Ishikawa (cell line): ENCODE measurements at regions not wholly inside any gene's neighbourhood (a gene's known extent, or its start where the extent isn't known, plus 50 kb on each side); places are given as distances from the start of the nearest gene placed in this dataset.

ENCODE experiments used
- CEBPB ChIP-seq: IDR thresholded peaks from 2 replicates; pipeline ENCODE4 v1.6.1; 2012
- CREB1 ChIP-seq: IDR thresholded peaks from 2 replicates; pipeline ENCODE4 v1.6.1; 2012; ENCODE audit warnings: low read depth
- EGR1 ChIP-seq: IDR thresholded peaks from 2 replicates; pipeline ENCODE4 v1.6.1; 2012
- EP300 ChIP-seq: IDR thresholded peaks from 2 replicates; pipeline ENCODE4 v1.6.1; 2012; ENCODE audit warnings: borderline replicate concordance
- FOXM1 ChIP-seq: IDR thresholded peaks from 2 replicates; pipeline ENCODE4 v1.6.1; 2012; ENCODE audit warnings: low read depth, borderline replicate concordance
- NFIC ChIP-seq: IDR thresholded peaks from 2 replicates; pipeline ENCODE4 v1.6.1; 2012
- RAD21 ChIP-seq: IDR thresholded peaks from 2 replicates; pipeline ENCODE4 v1.6.1; 2012; ENCODE audit warnings: low read depth
- TAF1 ChIP-seq: IDR thresholded peaks from 2 replicates; pipeline ENCODE4 v1.6.1; 2012; ENCODE audit warnings: low read depth, mild to moderate bottlenecking
- TCF12 ChIP-seq: IDR thresholded peaks from 2 replicates; pipeline ENCODE4 v1.6.1; 2012; ENCODE audit warnings: low read depth
- TEAD4 ChIP-seq: IDR thresholded peaks from 2 replicates; pipeline ENCODE4 v1.6.1; 2012
- YY1 ChIP-seq: IDR thresholded peaks from 2 replicates; pipeline ENCODE4 v1.6.1; 2012; ENCODE audit warnings: low read depth
- ZBTB7A ChIP-seq: IDR thresholded peaks from 2 replicates; pipeline ENCODE4 v1.6.1; 2012; ENCODE audit warnings: low read depth
- TF ChIP-seq, protein P1 (sequence below): IDR thresholded peaks from 2 replicates; pipeline ENCODE4 v1.6.1; 2012
- TF ChIP-seq, protein P2 (sequence below): IDR thresholded peaks from 2 replicates; pipeline ENCODE4 v1.6.1; 2012
- TF ChIP-seq, protein P3 (sequence below): IDR thresholded peaks from 2 replicates; pipeline ENCODE4 v1.6.1; 2012; ENCODE audit warnings: low read depth, mild to moderate bottlenecking

- TF ChIP-seq EGR1 (no peak), TEAD4 (no peak), ZBTB7A (no peak), TAF1 (no peak), TCF12 (no peak), CREB1 (no peak), RAD21 (no peak), FOXM1 (no peak), NFIC (no peak), YY1 (no peak), CEBPB (no peak)
- TF ChIP-seq, protein P1, sequence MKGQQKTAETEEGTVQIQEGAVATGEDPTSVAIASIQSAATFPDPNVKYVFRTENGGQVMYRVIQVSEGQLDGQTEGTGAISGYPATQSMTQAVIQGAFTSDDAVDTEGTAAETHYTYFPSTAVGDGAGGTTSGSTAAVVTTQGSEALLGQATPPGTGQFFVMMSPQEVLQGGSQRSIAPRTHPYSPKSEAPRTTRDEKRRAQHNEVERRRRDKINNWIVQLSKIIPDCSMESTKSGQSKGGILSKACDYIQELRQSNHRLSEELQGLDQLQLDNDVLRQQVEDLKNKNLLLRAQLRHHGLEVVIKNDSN = no peak
- TF ChIP-seq, protein P2, sequence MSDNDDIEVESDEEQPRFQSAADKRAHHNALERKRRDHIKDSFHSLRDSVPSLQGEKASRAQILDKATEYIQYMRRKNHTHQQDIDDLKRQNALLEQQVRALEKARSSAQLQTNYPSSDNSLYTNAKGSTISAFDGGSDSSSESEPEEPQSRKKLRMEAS = no peak
- TF ChIP-seq, protein P3, sequence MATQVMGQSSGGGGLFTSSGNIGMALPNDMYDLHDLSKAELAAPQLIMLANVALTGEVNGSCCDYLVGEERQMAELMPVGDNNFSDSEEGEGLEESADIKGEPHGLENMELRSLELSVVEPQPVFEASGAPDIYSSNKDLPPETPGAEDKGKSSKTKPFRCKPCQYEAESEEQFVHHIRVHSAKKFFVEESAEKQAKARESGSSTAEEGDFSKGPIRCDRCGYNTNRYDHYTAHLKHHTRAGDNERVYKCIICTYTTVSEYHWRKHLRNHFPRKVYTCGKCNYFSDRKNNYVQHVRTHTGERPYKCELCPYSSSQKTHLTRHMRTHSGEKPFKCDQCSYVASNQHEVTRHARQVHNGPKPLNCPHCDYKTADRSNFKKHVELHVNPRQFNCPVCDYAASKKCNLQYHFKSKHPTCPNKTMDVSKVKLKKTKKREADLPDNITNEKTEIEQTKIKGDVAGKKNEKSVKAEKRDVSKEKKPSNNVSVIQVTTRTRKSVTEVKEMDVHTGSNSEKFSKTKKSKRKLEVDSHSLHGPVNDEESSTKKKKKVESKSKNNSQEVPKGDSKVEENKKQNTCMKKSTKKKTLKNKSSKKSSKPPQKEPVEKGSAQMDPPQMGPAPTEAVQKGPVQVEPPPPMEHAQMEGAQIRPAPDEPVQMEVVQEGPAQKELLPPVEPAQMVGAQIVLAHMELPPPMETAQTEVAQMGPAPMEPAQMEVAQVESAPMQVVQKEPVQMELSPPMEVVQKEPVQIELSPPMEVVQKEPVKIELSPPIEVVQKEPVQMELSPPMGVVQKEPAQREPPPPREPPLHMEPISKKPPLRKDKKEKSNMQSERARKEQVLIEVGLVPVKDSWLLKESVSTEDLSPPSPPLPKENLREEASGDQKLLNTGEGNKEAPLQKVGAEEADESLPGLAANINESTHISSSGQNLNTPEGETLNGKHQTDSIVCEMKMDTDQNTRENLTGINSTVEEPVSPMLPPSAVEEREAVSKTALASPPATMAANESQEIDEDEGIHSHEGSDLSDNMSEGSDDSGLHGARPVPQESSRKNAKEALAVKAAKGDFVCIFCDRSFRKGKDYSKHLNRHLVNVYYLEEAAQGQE = no peak
Measured at GRCh38 chr15:98312913-98313312, 335.4 kb upstream of the IGF1R start.

DNA sequence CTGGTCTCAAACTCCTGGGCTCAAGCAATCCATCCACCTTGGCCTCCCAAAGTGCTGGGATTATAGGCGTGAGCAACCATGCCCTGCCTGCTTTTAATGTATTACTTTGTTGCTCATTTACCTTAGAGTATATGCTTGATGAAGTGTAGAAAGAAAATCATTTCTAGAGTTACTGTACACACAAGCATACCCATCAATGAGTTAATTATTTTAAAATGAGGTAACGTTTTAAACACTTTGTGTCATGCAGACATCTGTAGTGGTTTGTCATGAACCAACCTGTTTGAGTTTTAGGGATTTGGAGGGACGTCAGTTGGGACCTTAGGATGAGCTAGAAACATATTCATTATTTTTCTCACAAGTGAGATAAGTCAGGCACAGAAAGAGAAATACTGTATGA is 332.4 kb upstream of the IGF1R start:
- no peak for TF ChIP-seq TCF12
- TF ChIP-seq FOXM1 = no peak
- TF ChIP-seq EGR1 = no peak
- TF ChIP-seq RAD21 = no peak
- TF ChIP-seq TEAD4 = no peak
- TF ChIP-seq NFIC = no peak
- TF ChIP-seq TAF1 = no peak
- TF ChIP-seq, protein P1 = no peak
- TF ChIP-seq EP300 = no peak

DNA sequence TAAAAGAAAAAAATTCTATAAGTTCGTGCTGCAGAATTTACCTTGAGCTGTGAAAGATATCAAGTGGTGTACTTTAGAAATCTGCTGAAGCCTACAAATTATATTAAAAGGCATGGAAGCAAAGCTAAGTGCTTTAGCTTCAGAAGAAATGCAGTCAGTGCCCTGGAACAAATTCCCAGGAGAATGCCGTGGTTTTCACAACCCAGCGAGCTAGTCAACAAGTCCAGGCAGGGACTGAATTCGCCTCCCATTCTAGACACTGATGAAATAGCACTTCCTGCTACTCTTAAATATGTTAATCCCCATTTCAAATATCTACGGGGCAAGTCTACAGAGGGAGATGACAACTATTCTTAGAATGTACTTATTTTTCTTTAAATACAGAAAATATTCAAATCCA is 326.4 kb upstream of the IGF1R start:
- TF ChIP-seq ZBTB7A (no peak), NFIC (no peak), CREB1 (no peak), EP300 (no peak), TCF12 (no peak), FOXM1 (no peak), TEAD4 (no peak), EGR1 (no peak), TAF1 (no peak), RAD21 (no peak), YY1 (no peak), CEBPB (no peak)
- TF ChIP-seq, protein P2 = no peak
- TF ChIP-seq, protein P3 = no peak
- TF ChIP-seq, protein P1 = no peak

GRCh38 chr15:98322581-98322980 is 325.8 kb upstream of the IGF1R start:
- TF ChIP-seq EGR1 (no peak), RAD21 (no peak), ZBTB7A (no peak)

DNA sequence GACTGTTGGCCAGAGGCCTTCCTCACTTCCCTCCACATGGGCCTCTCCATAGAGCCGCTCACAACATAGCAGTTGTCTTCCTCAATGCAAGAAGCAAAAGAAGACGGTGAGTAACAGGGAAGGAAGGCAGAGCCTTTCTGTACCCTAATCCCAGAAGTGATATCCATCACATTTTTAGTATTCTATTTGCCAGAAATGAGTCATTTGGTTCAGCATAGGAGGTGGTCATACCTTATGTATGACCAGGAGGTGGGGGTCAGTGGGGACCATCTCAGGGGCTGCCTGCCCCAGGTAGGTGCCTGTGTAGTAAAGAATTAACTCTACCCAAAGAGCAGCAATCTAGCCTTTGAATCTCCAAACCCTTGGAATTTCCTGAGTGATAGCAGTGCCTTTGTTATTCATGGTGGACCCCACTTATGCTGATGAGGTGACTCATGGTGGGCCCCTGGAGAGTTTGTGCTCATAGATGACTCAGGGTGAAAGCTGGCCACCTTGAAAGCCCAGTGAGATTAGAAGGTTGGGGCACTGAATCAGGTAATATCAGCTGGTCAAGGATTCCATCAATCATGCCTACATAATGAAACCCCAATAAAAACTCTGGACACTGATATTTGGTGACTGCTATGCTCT is 323.9 kb upstream of the IGF1R start:
- TF ChIP-seq RAD21 = no peak
- no peak for TF ChIP-seq NFIC
- TF ChIP-seq CREB1 = no peak
- no peak for TF ChIP-seq FOXM1
- no peak for TF ChIP-seq YY1
- TF ChIP-seq CEBPB = no peak
- TF ChIP-seq EP300 = no peak
- TF ChIP-seq ZBTB7A = no peak
- no peak for TF ChIP-seq TCF12
- no peak for TF ChIP-seq EGR1

DNA sequence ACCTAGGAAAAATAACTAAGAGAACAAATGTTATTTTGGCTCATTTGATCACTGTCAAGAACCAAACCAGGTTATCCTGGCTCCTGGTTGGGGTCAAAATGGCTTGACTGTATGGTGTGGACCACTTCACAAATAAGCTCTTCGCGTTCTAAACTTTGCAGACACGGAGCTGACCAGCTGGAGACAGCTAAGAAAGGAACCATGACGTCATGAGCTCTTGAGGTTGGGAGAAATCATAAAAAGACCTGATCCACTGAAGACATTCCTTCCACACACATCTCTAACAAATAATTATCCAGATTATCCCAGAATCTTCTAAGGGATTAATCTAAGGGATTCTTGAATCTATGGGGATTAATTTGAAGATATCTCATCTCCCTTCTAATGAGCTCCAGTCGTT is 321.5 kb upstream of the IGF1R start:
- TF ChIP-seq, protein P2 = no peak
- TF ChIP-seq EGR1 (no peak), EP300 (no peak)
